Mesenchymal stem cell (in vitro differentiated cells and primary cell): ENCODE measurements at regions not wholly inside any gene's neighbourhood (a gene's known extent, or its start where the extent isn't known, plus 50 kb on each side); places are given as distances from the start of the nearest gene placed in this dataset.

Source experiments
- DNase-seq: peaks from one replicate; pipeline ENCODE4 v3.0.0-alpha.2; 2013
- H2AFZ ChIP-seq: one replicate; pipeline ENCODE4 v1.6.1; 2013; ENCODE audit warnings: low read depth, mild to moderate bottlenecking, control low read depth, inconsistent platforms, low read length, moderate library complexity
- H2AK5ac ChIP-seq: 2 replicates; pipeline ENCODE4 v1.6.1; 2013; ENCODE audit warnings: low read length, moderate library complexity, mild to moderate bottlenecking, inconsistent platforms; ENCODE audit not compliant: severe bottlenecking
- H2BK120ac ChIP-seq: one replicate; pipeline ENCODE4 v1.6.1; 2013; ENCODE audit warnings: low read depth, mild to moderate bottlenecking, inconsistent platforms, low read length, moderate library complexity
- H2BK12ac ChIP-seq, 2 experiments: one replicate each; pipeline ENCODE4 v1.6.1; 2013; ENCODE audit warnings: inconsistent platforms in 2 of 2, low read length in 2 of 2, mild to moderate bottlenecking in 2 of 2, moderate library complexity in 2 of 2, control low read depth in 1 of 2
- H2BK15ac ChIP-seq: one replicate; pipeline ENCODE4 v1.6.1; 2013; ENCODE audit warnings: mild to moderate bottlenecking, low read depth, inconsistent platforms; ENCODE audit not compliant: poor library complexity, severe bottlenecking
- H2BK5ac ChIP-seq: 2 replicates; pipeline ENCODE4 v1.6.1; 2013; ENCODE audit warnings: low read depth, mild to moderate bottlenecking, low read length, control low read depth, inconsistent platforms; ENCODE audit not compliant: poor library complexity, severe bottlenecking
- H3K14ac ChIP-seq, 2 experiments: one replicate each; pipeline ENCODE4 v1.6.1; 2013; ENCODE audit warnings: inconsistent platforms in 2 of 2, low read length in 2 of 2, control low read depth in 1 of 2, mild to moderate bottlenecking in 1 of 2, moderate library complexity in 1 of 2
- H3K18ac ChIP-seq, 2 experiments: one replicate each; pipeline ENCODE4 v1.6.1; 2013; ENCODE audit warnings: inconsistent platforms in 2 of 2, low read length in 2 of 2, control low read depth in 1 of 2, low read depth in 1 of 2, mild to moderate bottlenecking in 1 of 2
- H3K23ac ChIP-seq, 2 experiments: one replicate each; pipeline ENCODE4 v1.6.1; 2013; ENCODE audit warnings: inconsistent platforms in 2 of 2, low read length in 2 of 2, mild to moderate bottlenecking in 2 of 2, moderate library complexity in 2 of 2, control low read depth in 1 of 2
- H3K27ac ChIP-seq: 2 replicates; pipeline ENCODE4 v1.5.1; 2013; ENCODE audit warnings: mild to moderate bottlenecking, moderate library complexity, low read length, control low read depth, inconsistent platforms; ENCODE audit not compliant: poor library complexity, severe bottlenecking
- H3K27me3 ChIP-seq, 2 experiments: 2 replicates each; pipeline versions ENCODE4 v1.6.1 to v1.7.0; 2013; ENCODE audit warnings: low read length in 2 of 2, mild to moderate bottlenecking in 2 of 2, moderate library complexity in 2 of 2, control low read depth in 1 of 2, inconsistent platforms in 1 of 2; ENCODE audit not compliant: control insufficient read depth in 1 of 2, insufficient read depth in 1 of 2
- H3K36me3 ChIP-seq, 2 experiments: 2 replicates each; pipeline versions ENCODE4 v1.6.1 to v1.7.0; 2013; ENCODE audit warnings: low read length in 2 of 2, control low read depth in 1 of 2, inconsistent platforms in 1 of 2, low read depth in 1 of 2, mild to moderate bottlenecking in 1 of 2; ENCODE audit not compliant: insufficient read depth in 2 of 2, control insufficient read depth in 1 of 2
- H3K4ac ChIP-seq, 2 experiments: one replicate each; pipeline ENCODE4 v1.6.1; 2013; ENCODE audit warnings: inconsistent platforms in 2 of 2, low read length in 2 of 2, mild to moderate bottlenecking in 2 of 2, moderate library complexity in 2 of 2, control low read depth in 1 of 2, low read depth in 1 of 2
- H3K4me1 ChIP-seq: 2 replicates; pipeline ENCODE4 v1.6.1; 2013; ENCODE audit warnings: low read depth, low read length, control low read depth; ENCODE audit not compliant: control insufficient read depth, insufficient read depth
- H3K4me2 ChIP-seq: 2 replicates; pipeline ENCODE4 v1.6.1; 2013; ENCODE audit warnings: low read length, mild to moderate bottlenecking, inconsistent platforms; ENCODE audit not compliant: poor library complexity, severe bottlenecking
- H3K4me3 ChIP-seq, 2 experiments: 2 replicates each; pipeline versions ENCODE4 v1.5.1 to v1.7.0; 2013; ENCODE audit warnings: low read length in 2 of 2, mild to moderate bottlenecking in 2 of 2, control low read depth in 1 of 2, low read depth in 1 of 2; ENCODE audit not compliant: insufficient read depth in 1 of 2
- H3K79me1 ChIP-seq: replicated peaks from 2 replicates; pipeline ENCODE4 v1.6.1; 2013; ENCODE audit warnings: mild to moderate bottlenecking, control low read depth, low read length, inconsistent platforms; ENCODE audit not compliant: poor library complexity, severe bottlenecking
- H3K9ac ChIP-seq: 2 replicates; pipeline ENCODE4 v1.7.0; 2013; ENCODE audit warnings: mild to moderate bottlenecking, low read length, moderate library complexity
- H3K9me3 ChIP-seq: 2 replicates; pipeline ENCODE4 v1.7.0; 2013; ENCODE audit warnings: mild to moderate bottlenecking, low read length; ENCODE audit not compliant: control insufficient read depth
- H4K8ac ChIP-seq: one replicate; pipeline ENCODE4 v1.6.1; 2013; ENCODE audit warnings: inconsistent platforms, mild to moderate bottlenecking, low read length, moderate library complexity
- H4K91ac ChIP-seq: one replicate; pipeline ENCODE4 v1.6.1; 2013; ENCODE audit warnings: mild to moderate bottlenecking, low read length, inconsistent platforms
- WGBS: methylation state at CpG from one replicate; pipeline ENCODE4 v1.1.7; 2013; ENCODE audit warnings: mixed read lengths; 5-methylcytosine and 5-hydroxymethylcytosine counted together

DNA sequence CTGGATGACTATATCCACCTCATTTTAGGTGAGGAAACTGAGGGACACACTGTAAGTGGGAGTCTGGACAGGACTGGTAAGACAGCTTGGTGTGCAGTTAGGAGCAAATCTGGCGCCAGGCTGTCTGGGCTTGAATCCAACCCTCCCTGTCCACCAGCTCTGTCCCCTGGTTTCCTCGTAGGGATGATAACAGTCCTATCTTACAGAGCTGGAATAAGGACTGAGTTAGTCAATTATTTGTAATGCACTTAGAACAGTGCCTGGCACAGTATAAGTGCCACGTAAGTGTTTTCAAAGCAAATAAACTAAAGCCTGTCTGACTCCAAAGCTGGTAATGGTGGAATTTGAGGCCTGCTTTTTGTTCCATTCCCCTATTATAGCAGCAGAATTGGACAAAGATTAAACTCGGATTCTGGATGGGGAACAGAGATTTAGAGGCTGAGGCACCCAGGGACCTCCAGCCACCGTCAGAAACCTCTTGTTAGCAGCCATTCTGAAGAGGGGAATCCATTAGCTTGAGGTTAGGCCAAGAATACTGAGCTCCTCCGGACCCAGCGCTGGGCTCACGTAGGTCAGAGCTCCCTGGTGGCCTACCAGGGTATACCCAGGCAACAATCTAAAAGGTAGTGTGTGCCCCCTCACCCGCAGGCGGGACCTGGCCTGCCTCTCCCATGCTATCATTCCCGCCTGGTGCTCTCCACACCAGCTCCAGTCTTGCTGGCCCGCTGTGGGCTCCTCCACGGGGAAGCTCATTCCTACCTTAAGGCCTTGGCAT lies 102.1 kb downstream of the UCHL1 start:
- no peaks in the 10 kb centered on the region for H3K9me3 ChIP-seq
- H2BK120ac ChIP-seq = no peak overlapping the region
- H4K8ac ChIP-seq = no peak overlapping the region
- peaks cover 13 to 41% of the 10 kb centered on the region in 2 experiments for H3K27me3 ChIP-seq
- H2BK5ac ChIP-seq = no peak overlapping the region
- H4K91ac ChIP-seq = no peak overlapping the region
- no peak overlapping the region for H3K27ac ChIP-seq
- WGBS = 62% methylated on average over 11 of the region's 13 CpGs
- H3K4me2 ChIP-seq = no peak overlapping the region
- H3K4ac ChIP-seq = no peak overlapping the region
- H3K18ac ChIP-seq = no peak overlapping the region
- H3K23ac ChIP-seq = no peak overlapping the region
- DNase-seq = peak; percentile 24
- H3K4me3 ChIP-seq = no peak overlapping the region
- no peak overlapping the region for H3K9ac ChIP-seq
- H3K36me3 ChIP-seq = no peaks in the 10 kb centered on the region
- no peaks in the 10 kb centered on the region for H3K79me1 ChIP-seq
- H2BK15ac ChIP-seq = no peak overlapping the region
- H3K4me1 ChIP-seq = peaks cover 15% of the 10 kb centered on the region
- peak overlapping the region; percentile 52 to 83 for H2BK12ac ChIP-seq
- H2AK5ac ChIP-seq = no peak overlapping the region
- H2AFZ ChIP-seq = no peak overlapping the region
- no peak overlapping the region for H3K14ac ChIP-seq

DNA sequence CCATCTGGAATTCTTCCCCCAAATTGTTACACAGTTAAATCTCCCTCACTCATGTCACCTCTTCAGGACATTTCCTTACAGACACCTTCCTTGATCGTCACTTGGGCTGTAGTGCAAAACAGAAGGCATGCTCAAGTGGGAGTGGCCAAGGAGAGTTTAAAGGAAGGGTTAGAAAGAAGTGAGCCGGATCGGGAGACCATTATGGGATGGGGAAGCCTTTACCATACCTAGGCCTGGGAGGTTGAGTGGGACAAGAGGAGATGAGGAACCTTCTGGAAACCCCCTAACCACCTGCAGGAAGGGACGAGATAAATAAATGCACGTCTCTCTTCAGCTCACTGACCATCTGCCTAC lies 102.7 kb downstream of the UCHL1 start:
- no peak overlapping the region for H2BK5ac ChIP-seq
- peaks cover 15% of the 10 kb centered on the region for H3K4me1 ChIP-seq
- no peak overlapping the region for H3K9ac ChIP-seq
- H2BK12ac ChIP-seq = peak overlapping the region; percentile 52 to 83
- no peak for DNase-seq
- no peak overlapping the region for H4K91ac ChIP-seq
- no peaks in the 10 kb centered on the region for H3K9me3 ChIP-seq
- no peak overlapping the region for H3K27ac ChIP-seq
- H4K8ac ChIP-seq = no peak overlapping the region
- no peak overlapping the region for H3K23ac ChIP-seq
- H3K4me3 ChIP-seq = no peak overlapping the region
- no peak overlapping the region for H3K18ac ChIP-seq
- H2BK15ac ChIP-seq = no peak overlapping the region
- no peak overlapping the region for H3K4ac ChIP-seq
- no peak overlapping the region for H2AK5ac ChIP-seq
- H3K79me1 ChIP-seq = no peaks in the 10 kb centered on the region
- peaks cover 13 to 42% of the 10 kb centered on the region in 2 experiments for H3K27me3 ChIP-seq
- H3K4me2 ChIP-seq = no peak overlapping the region
- 61% methylated on average over 5 of the region's 5 CpGs for WGBS
- no peak overlapping the region for H2AFZ ChIP-seq
- H3K14ac ChIP-seq = no peak overlapping the region
- H2BK120ac ChIP-seq = no peak overlapping the region
- H3K36me3 ChIP-seq = no peaks in the 10 kb centered on the region

DNA sequence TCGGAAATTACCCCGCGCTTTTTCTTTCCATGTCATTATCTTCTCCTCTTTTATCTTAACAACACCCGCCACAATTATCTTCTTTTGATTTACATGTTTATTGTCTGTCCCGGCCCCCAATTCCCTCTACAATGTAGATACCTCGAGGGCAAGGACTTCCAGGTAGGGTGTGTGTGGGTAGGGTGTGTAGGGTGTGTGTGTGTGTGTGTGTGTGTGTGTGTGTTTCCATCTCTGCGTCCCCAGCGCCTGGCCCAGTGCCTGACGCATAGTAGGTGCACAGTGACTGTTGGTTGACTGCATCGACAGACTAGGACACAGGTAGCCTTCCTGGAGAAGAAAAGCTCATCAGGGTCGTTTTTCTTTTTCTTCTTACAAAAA lies 103.1 kb downstream of the UCHL1 start:
- H2BK5ac ChIP-seq = no peak overlapping the region
- peak overlapping the region; percentile 72 to 84 for H3K4me3 ChIP-seq
- H2AFZ ChIP-seq = no peak overlapping the region
- no peak overlapping the region for H3K4ac ChIP-seq
- no peak for DNase-seq
- H3K36me3 ChIP-seq = no peaks in the 10 kb centered on the region
- H3K4me1 ChIP-seq = peaks cover 15% of the 10 kb centered on the region
- H2BK15ac ChIP-seq = no peak overlapping the region
- 25% methylated on average over 10 of the region's 11 CpGs for WGBS
- peak overlapping the region in 1 of 2 experiments; percentile 9 for H3K18ac ChIP-seq
- peak overlapping the region in 1 of 2 experiments; percentile 9 for H3K23ac ChIP-seq
- no peak overlapping the region for H2AK5ac ChIP-seq
- no peak overlapping the region for H3K14ac ChIP-seq
- no peak overlapping the region for H2BK120ac ChIP-seq
- H3K79me1 ChIP-seq = no peaks in the 10 kb centered on the region
- H3K4me2 ChIP-seq = peak overlapping the region; percentile 100
- H3K27me3 ChIP-seq = peaks cover 13 to 43% of the 10 kb centered on the region in 2 experiments
- H2BK12ac ChIP-seq = peak overlapping the region in 1 of 2 experiments; percentile 69
- no peak overlapping the region for H3K27ac ChIP-seq
- H4K8ac ChIP-seq = no peak overlapping the region
- H4K91ac ChIP-seq = no peak overlapping the region
- H3K9ac ChIP-seq = no peak overlapping the region
- H3K9me3 ChIP-seq = no peaks in the 10 kb centered on the region

GRCh38 chr4:41360214-41360920 lies 103.6 kb downstream of the UCHL1 start:
- peak overlapping the region; percentile 76 to 96 for H3K18ac ChIP-seq

More at GRCh38 chr4:41360214-41360920, 103.6 kb downstream of the UCHL1 start:
- WGBS = 1% methylated on average over 55 of the region's 92 CpGs
- H2BK12ac ChIP-seq = peak overlapping the region; percentile 77 to 95
- peak overlapping the region; percentile 92 for H2BK15ac ChIP-seq
- H3K9me3 ChIP-seq = no peaks in the 10 kb centered on the region
- no peak overlapping the region for H4K8ac ChIP-seq
- no peak overlapping the region for H3K27ac ChIP-seq
- peak overlapping the region; percentile 88 for H2AFZ ChIP-seq
- H3K14ac ChIP-seq = peak overlapping the region in 1 of 2 experiments; percentile 96
- H3K36me3 ChIP-seq = no peaks in the 10 kb centered on the region
- peak overlapping the region in 1 of 2 experiments; percentile 92 for H3K23ac ChIP-seq
- H3K9ac ChIP-seq = peak overlapping the region; percentile 48
- DNase-seq = peak; percentile 80
- H4K91ac ChIP-seq = peak overlapping the region; percentile 87
- H3K79me1 ChIP-seq = no peaks in the 10 kb centered on the region
- no peak overlapping the region for H2BK5ac ChIP-seq
- peaks cover 15% of the 10 kb centered on the region for H3K4me1 ChIP-seq
- peak overlapping the region; percentile 72 to 84 for H3K4me3 ChIP-seq
- H2AK5ac ChIP-seq = no peak overlapping the region
- peak overlapping the region; percentile 78 for H2BK120ac ChIP-seq
- H3K4ac ChIP-seq = peak overlapping the region in 1 of 2 experiments; percentile 78
- H3K27me3 ChIP-seq = peaks cover 13 to 46% of the 10 kb centered on the region in 2 experiments
- H3K4me2 ChIP-seq = peak overlapping the region; percentile 100
